Right forelimb (tissue), 1 donor: ENCODE measurements at regions not wholly inside any gene's neighbourhood (a gene's known extent, or its start where the extent isn't known, plus 50 kb on each side); places are given as distances from the start of the nearest gene placed in this dataset.

Source experiments
- DNase-seq: peaks from one replicate; pipeline ENCODE4 v3.0.0-alpha.2; 2018

- DNase-seq = no peak
Measured at GRCh38 chr7:159253657-159254056, 109.0 kb upstream of the VIPR2 start.

- no peak for DNase-seq
Measured at GRCh38 chr7:159250471-159250870, 105.8 kb upstream of the VIPR2 start.

- DNase-seq = no peak
Measured at GRCh38 chr7:159249671-159250070, 105.0 kb upstream of the VIPR2 start.

- no peak for DNase-seq
Measured at GRCh38 chr7:159247910-159248309, 103.2 kb upstream of the VIPR2 start.

GRCh38 chr7:159246702-159247480 lies 102.2 kb upstream of the VIPR2 start:
- no peak for DNase-seq

- no peak for DNase-seq
Measured at GRCh38 chr7:159240962-159241361, 96.3 kb upstream of the VIPR2 start.

GRCh38 chr7:159239028-159239427 lies 94.4 kb upstream of the VIPR2 start:
- DNase-seq = no peak

- DNase-seq = no peak
Measured at GRCh38 chr7:159238541-159238940, 93.9 kb upstream of the VIPR2 start.

- no peak for DNase-seq
Measured at GRCh38 chr7:159237022-159237653, 92.5 kb upstream of the VIPR2 start.

GRCh38 chr7:159231017-159231416 lies 86.3 kb upstream of the VIPR2 start:
- DNase-seq = no peak

- no peak for DNase-seq
Measured at GRCh38 chr7:159229683-159230475, 85.2 kb upstream of the VIPR2 start.

- DNase-seq = no peak
Measured at GRCh38 chr7:159227433-159227832, 82.8 kb upstream of the VIPR2 start.

GRCh38 chr7:159226011-159226702 lies 81.5 kb upstream of the VIPR2 start:
- DNase-seq = no peak

GRCh38 chr7:159218607-159219006 lies 73.9 kb upstream of the VIPR2 start:
- no peak for DNase-seq

- no peak for DNase-seq
Measured at GRCh38 chr7:159218170-159218569, 73.5 kb upstream of the VIPR2 start.

GRCh38 chr7:159215076-159215475 lies 70.4 kb upstream of the VIPR2 start:
- no peak for DNase-seq

GRCh38 chr7:159213253-159213652 lies 68.6 kb upstream of the VIPR2 start:
- DNase-seq = no peak

GRCh38 chr7:159212226-159212625 lies 67.6 kb upstream of the VIPR2 start:
- no peak for DNase-seq

GRCh38 chr7:159211540-159212182 lies 67.0 kb upstream of the VIPR2 start:
- DNase-seq = peak; percentile 62

- no peak for DNase-seq
Measured at GRCh38 chr7:159210581-159211235, 66.0 kb upstream of the VIPR2 start.

- DNase-seq = no peak
Measured at GRCh38 chr7:159209429-159209828, 64.8 kb upstream of the VIPR2 start.

- DNase-seq = no peak
Measured at GRCh38 chr7:159207951-159208350, 63.3 kb upstream of the VIPR2 start.
